Liver (tissue), 3 donors: ENCODE measurements at regions not wholly inside any gene's neighbourhood (a gene's known extent, or its start where the extent isn't known, plus 50 kb on each side); places are given as distances from the start of the nearest gene placed in this dataset.

ENCODE experiments used
- CTCF ChIP-seq: fragments of 150-350 bp; IDR thresholded peaks from 2 replicates; pipeline ENCODE4 v1.5.1; 2017; ENCODE audit warnings: improper control_type of control experiment, low read depth, low read length; ENCODE audit not compliant: missing input control
- NR2F2 ChIP-seq: IDR thresholded peaks from 2 replicates; pipeline ENCODE4 v1.6.1; 2016; ENCODE audit warnings: antibody characterized with exemption
- RAD21 ChIP-seq, 2 donors: IDR thresholded peaks; 2 replicates each; pipeline ENCODE4 v1.6.1; 2016; ENCODE audit warnings: antibody characterized with exemption in 2 of 2, mild to moderate bottlenecking in 2 of 2
- YY1 ChIP-seq: IDR thresholded peaks from 2 replicates; pipeline ENCODE4 v1.6.1; 2016; ENCODE audit warnings: antibody characterized with exemption, mild to moderate bottlenecking
- donor health status: healthy.
- donor health status: healthy.

DNA sequence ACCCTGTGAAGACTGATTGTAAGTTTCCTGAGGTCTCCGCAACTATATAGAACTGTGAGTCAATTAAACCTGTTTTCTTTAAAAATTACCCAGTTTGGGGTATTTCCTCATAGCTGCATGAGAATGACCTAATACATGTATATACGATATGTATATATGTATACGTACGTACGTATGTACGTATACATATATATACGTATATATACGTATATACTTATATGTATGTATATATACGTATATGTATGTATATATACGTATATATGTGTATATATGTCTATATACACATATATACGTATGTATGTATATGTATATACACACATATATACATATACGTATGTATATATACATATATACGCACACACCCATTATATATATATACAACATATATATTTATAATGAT, 1153.0 kb upstream of the CDH18 start:
- no peak for TF ChIP-seq YY1
- no peak for TF ChIP-seq NR2F2
- no peak for TF ChIP-seq CTCF
- TF ChIP-seq RAD21 (IDR thresholded peaks at IDR 0.05), result no peak
